Ureter (tissue), 1 donor: ENCODE measurements at regions not wholly inside any gene's neighbourhood (a gene's known extent, or its start where the extent isn't known, plus 50 kb on each side); places are given as distances from the start of the nearest gene placed in this dataset.
"Not testable (repeated sequence)": the region's sequence is repeated elsewhere in the genome, so short reads cannot be mapped to it uniquely, and the experiment has no call there.

Experiments
- DNase-seq: peaks from one replicate; pipeline ENCODE4 v3.0.0-alpha.2; 2020; ENCODE audit warnings: low spot score
- donor health status: DM: yes; HTN: yes; CAD: no.

DNA sequence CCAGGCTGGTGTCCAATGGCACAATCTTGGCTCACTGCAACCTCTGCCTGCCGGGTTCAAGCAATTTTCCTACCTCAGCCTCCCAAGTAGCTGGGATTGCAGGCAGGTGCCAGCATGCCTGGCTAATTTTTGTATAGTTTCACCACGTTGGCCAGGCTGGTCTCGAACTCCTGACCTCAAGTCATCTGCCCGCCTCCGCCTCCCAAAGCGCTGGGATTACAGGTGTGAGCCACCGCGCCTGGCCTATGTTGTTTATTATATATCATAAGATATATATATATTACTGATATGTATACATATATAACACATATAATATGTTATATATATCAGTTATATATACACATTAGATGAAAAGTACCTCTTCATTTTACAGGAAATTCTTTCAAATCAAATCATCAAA lies 914.7 kb downstream of the FOXD4L5 start:
- DNase-seq: not testable (repeated sequence)

DNA sequence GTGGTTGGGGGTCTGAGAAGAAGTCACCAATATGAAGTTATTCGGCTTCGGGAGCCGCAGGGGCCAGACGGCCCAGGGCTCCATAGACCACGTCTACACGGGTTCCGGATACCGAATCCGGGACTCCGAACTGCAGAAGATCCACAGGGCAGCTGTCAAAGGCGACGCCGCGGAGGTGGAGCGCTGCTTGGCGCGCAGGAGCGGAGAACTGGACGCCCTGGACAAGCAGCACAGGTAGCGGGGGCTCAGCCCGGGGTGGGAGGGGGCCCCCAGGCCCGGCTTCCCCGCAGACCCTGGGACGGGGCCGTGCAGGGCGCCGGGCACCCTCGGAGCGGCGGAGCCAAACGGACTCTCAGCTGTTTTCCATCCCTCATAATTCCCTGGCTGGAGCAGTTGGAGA lies 915.4 kb downstream of the FOXD4L5 start:
- not testable (repeated sequence) for DNase-seq

DNA sequence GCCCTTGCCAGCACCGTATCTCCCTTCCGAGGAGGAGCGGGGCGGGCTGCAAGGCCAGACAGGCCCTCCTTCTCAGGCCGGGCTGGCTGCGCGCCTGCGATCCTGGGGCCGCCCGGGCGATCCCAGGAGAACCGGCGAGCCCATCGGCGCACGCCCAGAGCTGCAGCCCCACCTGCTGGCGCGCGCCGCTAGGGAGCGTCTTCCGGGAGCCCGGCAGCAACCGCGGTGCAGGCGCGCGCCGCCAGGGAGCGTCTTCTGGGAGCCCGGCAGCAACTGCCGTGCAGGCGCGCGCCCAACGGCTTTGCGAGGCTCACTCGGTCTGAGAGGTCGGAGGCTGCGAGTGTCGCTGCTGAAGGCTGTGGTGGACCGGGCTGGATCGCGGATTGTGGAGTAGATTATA lies 915.9 kb downstream of the FOXD4L5 start:
- DNase-seq: peak; percentile 82

DNA sequence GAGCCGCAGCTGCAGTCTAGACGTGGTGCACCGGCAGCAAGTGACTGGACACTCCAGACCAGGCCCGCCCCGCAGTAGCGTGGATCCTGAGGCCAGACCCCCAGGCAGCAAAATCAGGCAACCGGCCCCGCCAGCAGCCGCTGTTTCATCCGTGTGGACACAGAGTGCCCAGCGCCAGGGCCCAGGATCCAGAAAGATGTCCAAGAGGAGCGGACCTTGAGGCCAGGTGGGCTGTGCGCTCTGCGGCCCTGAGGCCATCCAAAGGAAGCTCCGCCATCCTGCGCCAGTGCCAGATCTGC lies 916.4 kb downstream of the FOXD4L5 start:
- not testable (repeated sequence) for DNase-seq

GRCh38 chr9:64367826-64368643 lies 917.0 kb downstream of the FOXD4L5 start:
- not testable (repeated sequence) for DNase-seq
